ENCODE measurements at regions not wholly inside any gene's neighbourhood (a gene's known extent, or its start where the extent isn't known, plus 50 kb on each side); places are given as distances from the start of the nearest gene placed in this dataset.

DNA sequence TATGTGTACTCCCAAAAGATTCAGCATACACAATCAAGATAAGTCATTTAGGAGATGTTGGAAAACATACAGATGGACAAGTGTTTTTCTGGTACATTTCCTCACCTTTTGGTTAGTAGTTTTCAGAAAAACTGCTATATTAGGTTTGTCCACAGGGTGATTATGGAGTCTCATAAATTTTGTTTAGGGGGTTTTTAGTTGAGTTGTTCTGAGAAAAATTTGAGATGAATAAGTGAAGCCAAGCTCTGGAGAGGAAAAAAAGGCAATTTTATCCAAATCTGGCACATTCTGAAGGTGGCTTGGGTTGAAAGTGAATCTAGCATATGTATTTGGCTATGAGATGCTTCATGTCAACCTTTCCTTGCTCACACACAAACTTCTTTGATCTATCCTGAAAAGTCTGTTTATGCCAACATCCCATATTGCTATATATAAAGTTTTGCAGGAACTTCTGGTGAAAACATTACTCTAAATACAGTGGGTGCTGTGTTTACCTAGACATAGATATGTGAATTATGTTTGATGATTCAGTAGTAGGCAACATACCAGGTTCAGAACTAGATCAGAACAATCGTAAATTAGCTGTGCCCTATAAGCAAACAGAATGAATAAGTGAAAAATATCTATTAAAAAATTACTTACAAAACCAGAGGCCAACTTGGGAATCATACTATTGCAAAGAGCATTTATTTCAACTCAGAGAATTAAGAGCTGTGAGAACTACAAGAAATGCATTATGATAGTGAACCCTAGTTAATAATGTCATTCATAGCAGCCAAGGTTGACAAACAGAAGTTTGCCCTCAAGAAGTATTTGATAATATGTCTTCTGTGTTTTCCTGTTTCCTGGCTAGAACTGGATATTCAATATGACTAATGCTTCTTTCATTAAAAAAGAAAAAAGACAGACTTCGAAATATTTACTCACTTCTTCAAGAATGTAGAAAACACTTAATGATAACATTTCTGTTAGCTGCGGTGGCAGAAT is 552.0 kb downstream of the IRS1 start:
- TF ChIP-seq, protein P1, sequence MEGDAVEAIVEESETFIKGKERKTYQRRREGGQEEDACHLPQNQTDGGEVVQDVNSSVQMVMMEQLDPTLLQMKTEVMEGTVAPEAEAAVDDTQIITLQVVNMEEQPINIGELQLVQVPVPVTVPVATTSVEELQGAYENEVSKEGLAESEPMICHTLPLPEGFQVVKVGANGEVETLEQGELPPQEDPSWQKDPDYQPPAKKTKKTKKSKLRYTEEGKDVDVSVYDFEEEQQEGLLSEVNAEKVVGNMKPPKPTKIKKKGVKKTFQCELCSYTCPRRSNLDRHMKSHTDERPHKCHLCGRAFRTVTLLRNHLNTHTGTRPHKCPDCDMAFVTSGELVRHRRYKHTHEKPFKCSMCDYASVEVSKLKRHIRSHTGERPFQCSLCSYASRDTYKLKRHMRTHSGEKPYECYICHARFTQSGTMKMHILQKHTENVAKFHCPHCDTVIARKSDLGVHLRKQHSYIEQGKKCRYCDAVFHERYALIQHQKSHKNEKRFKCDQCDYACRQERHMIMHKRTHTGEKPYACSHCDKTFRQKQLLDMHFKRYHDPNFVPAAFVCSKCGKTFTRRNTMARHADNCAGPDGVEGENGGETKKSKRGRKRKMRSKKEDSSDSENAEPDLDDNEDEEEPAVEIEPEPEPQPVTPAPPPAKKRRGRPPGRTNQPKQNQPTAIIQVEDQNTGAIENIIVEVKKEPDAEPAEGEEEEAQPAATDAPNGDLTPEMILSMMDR (conservative IDR thresholded peaks at IDR 0.05) = no peak; the same call in 1 of the 2 replicates
- no peak for TF ChIP-seq ZFX (IDR thresholded peaks at IDR 0.05)
